Prostate gland (tissue), 2 donors: ENCODE measurements at regions not wholly inside any gene's neighbourhood (a gene's known extent, or its start where the extent isn't known, plus 50 kb on each side); places are given as distances from the start of the nearest gene placed in this dataset.

ENCODE experiments used
- POLR2A ChIP-seq: fragments of 450-650 bp; IDR thresholded peaks from one replicate; pipeline ENCODE4 v1.6.1; 2016; ENCODE audit warnings: antibody characterized with exemption, mild to moderate bottlenecking
- POLR2AphosphoS5 ChIP-seq: sonication (generic); formaldehyde crosslinking; IDR thresholded peaks from one replicate; pipeline ENCODE4 v1.6.1; 2017; ENCODE audit warnings: antibody characterized with exemption
- TF ChIP-seq, protein P1 (sequence below), 4 experiments: fragments of 200-600 bp in 2 of 4; fragments of 450-650 bp in 2 of 4; sonication (generic) in 2 of 4; IDR thresholded peaks; 1 replicate in 3 of 4; 2 replicates in 1 of 4; pipeline ENCODE4 v1.5.1; 2016 to 2019; ENCODE audit warnings: antibody characterized with exemption in 4 of 4, mild to moderate bottlenecking in 2 of 4, moderate library complexity in 2 of 4

DNA sequence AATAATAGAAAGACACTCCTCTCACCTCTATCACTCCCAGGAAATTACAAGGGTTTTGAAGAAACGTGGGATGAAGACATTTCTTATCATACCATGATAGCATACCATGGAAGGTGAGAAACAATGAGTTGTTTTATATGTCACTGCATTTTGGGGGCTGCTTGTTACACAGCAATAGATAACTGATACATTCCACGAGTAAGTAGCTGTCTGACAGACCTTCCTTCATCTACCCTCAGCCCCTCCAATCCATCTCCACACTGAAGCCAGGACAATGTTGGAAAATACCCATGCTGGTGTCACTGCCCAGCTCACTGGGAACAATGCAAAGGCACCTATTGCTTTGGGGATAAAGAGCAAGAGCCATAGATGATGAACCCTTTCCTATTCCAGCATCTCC is 68.9 kb upstream of the USP29 start:
- TF ChIP-seq POLR2A (no peak), POLR2AphosphoS5 (no peak)
- TF ChIP-seq, protein P1, sequence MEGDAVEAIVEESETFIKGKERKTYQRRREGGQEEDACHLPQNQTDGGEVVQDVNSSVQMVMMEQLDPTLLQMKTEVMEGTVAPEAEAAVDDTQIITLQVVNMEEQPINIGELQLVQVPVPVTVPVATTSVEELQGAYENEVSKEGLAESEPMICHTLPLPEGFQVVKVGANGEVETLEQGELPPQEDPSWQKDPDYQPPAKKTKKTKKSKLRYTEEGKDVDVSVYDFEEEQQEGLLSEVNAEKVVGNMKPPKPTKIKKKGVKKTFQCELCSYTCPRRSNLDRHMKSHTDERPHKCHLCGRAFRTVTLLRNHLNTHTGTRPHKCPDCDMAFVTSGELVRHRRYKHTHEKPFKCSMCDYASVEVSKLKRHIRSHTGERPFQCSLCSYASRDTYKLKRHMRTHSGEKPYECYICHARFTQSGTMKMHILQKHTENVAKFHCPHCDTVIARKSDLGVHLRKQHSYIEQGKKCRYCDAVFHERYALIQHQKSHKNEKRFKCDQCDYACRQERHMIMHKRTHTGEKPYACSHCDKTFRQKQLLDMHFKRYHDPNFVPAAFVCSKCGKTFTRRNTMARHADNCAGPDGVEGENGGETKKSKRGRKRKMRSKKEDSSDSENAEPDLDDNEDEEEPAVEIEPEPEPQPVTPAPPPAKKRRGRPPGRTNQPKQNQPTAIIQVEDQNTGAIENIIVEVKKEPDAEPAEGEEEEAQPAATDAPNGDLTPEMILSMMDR (IDR thresholded peaks at IDR 0.05): no peak
